Fibroblast of upper back skin (primary cell): ENCODE measurements at regions not wholly inside any gene's neighbourhood (a gene's known extent, or its start where the extent isn't known, plus 50 kb on each side); places are given as distances from the start of the nearest gene placed in this dataset.
"Not testable (repeated sequence)": the region's sequence is repeated elsewhere in the genome, so short reads cannot be mapped to it uniquely, and the experiment has no call there.

Source experiments
- DNase-seq: peaks from one replicate; pipeline ENCODE4 v3.0.0-alpha.2; 2013

- peak; percentile 41 for DNase-seq
These were observed 107.1 kb upstream of the GSE1 start for GRCh38 chr16:85505794-85506634.

- DNase-seq = no peak
These were observed 106.5 kb upstream of the GSE1 start for GRCh38 chr16:85506635-85506911.

- no peak for DNase-seq
These were observed 105.8 kb upstream of the GSE1 start for GRCh38 chr16:85507342-85507741.

GRCh38 chr16:85508388-85508787 is 104.7 kb upstream of the GSE1 start:
- DNase-seq = no peak

GRCh38 chr16:85508993-85509392 is 104.1 kb upstream of the GSE1 start:
- no peak for DNase-seq

GRCh38 chr16:85510041-85510659 is 103.0 kb upstream of the GSE1 start:
- no peak for DNase-seq

- no peak for DNase-seq
These were observed 100.9 kb upstream of the GSE1 start for GRCh38 chr16:85511938-85512807.

- no peak for DNase-seq
These were observed 100.4 kb upstream of the GSE1 start for GRCh38 chr16:85512808-85513115.

- no peak for DNase-seq
These were observed 99.9 kb upstream of the GSE1 start for GRCh38 chr16:85513180-85513579.

GRCh38 chr16:85513649-85514048 is 99.5 kb upstream of the GSE1 start:
- no peak for DNase-seq

GRCh38 chr16:85514295-85514597 is 98.9 kb upstream of the GSE1 start:
- DNase-seq = no peak

GRCh38 chr16:85514598-85515318 is 98.4 kb upstream of the GSE1 start:
- peak; percentile 93 for DNase-seq

- no peak for DNase-seq
These were observed 97.8 kb upstream of the GSE1 start for GRCh38 chr16:85515319-85515745.

- DNase-seq = no peak
These were observed 97.2 kb upstream of the GSE1 start for GRCh38 chr16:85515830-85516397.

GRCh38 chr16:85517154-85517553 is 96.0 kb upstream of the GSE1 start:
- DNase-seq = no peak

- DNase-seq = no peak
These were observed 95.5 kb upstream of the GSE1 start for GRCh38 chr16:85517563-85518179.

- DNase-seq = no peak
These were observed 94.6 kb upstream of the GSE1 start for GRCh38 chr16:85518398-85519049.

GRCh38 chr16:85519050-85519440 is 94.1 kb upstream of the GSE1 start:
- not testable (repeated sequence) for DNase-seq

GRCh38 chr16:85519540-85520231 is 93.4 kb upstream of the GSE1 start:
- DNase-seq = no peak

GRCh38 chr16:85520853-85521521 is 92.1 kb upstream of the GSE1 start:
- DNase-seq = no peak
